Activated T-cell treated with anti-CD3 and anti-CD28 coated beads, Interleukin-2, amount 50 U/mL, for 24 hours (primary cell): ENCODE measurements at regions not wholly inside any gene's neighbourhood (a gene's known extent, or its start where the extent isn't known, plus 50 kb on each side); places are given as distances from the start of the nearest gene placed in this dataset.
"Not testable (repeated sequence)": the region's sequence is repeated elsewhere in the genome, so short reads cannot be mapped to it uniquely, and the experiment has no call there.

Experiments used
- DNase-seq: peaks from one replicate; pipeline ENCODE4 v3.0.0-alpha.2; 2020
- H3K27ac Mint-ChIP-seq: 2 replicates; pipeline ENCODE4 v1.8.0; 2020; ENCODE audit warnings: mild to moderate bottlenecking, mixed read lengths
- H3K27me3 Mint-ChIP-seq: 2 replicates; pipeline ENCODE4 v1.8.0; 2020; ENCODE audit warnings: mixed read lengths
- H3K36me3 Mint-ChIP-seq: 2 replicates; pipeline ENCODE4 v1.8.0; 2020; ENCODE audit warnings: low read depth, mixed read lengths
- H3K4me1 Mint-ChIP-seq: 2 replicates; pipeline ENCODE4 v1.8.0; 2020; ENCODE audit warnings: low read depth, mixed read lengths
- H3K4me3 Mint-ChIP-seq: 2 replicates; pipeline ENCODE4 v1.8.0; 2020; ENCODE audit warnings: mild to moderate bottlenecking, moderate library complexity, mixed read lengths
- H3K9me3 Mint-ChIP-seq: 2 replicates; pipeline ENCODE4 v1.8.0; 2020; ENCODE audit warnings: mixed read lengths

- H3K4me1 Mint-ChIP-seq, H3K9me3 Mint-ChIP-seq, H3K27ac Mint-ChIP-seq, DNase-seq, H3K4me3 Mint-ChIP-seq, H3K27me3 Mint-ChIP-seq: not testable (repeated sequence)
- peaks cover 14% of the 10 kb centered on the region for H3K36me3 Mint-ChIP-seq
These were observed 101.0 kb upstream of the FBXO28 start for GRCh38 chr1:224012807-224013434.

GRCh38 chr1:224012162-224012561 lies 101.7 kb upstream of the FBXO28 start:
- H3K36me3 Mint-ChIP-seq = peaks cover 20% of the 10 kb centered on the region
- H3K4me1 Mint-ChIP-seq, DNase-seq, H3K4me3 Mint-ChIP-seq, H3K27ac Mint-ChIP-seq, H3K9me3 Mint-ChIP-seq, H3K27me3 Mint-ChIP-seq: not testable (repeated sequence)

GRCh38 chr1:224011751-224012150 lies 102.2 kb upstream of the FBXO28 start:
- not testable (repeated sequence) for H3K9me3 Mint-ChIP-seq

GRCh38 chr1:224011153-224011552 lies 102.8 kb upstream of the FBXO28 start:
- not testable (repeated sequence) for H3K9me3 Mint-ChIP-seq, H3K4me1 Mint-ChIP-seq, DNase-seq, H3K27ac Mint-ChIP-seq, H3K27me3 Mint-ChIP-seq, H3K4me3 Mint-ChIP-seq
- H3K36me3 Mint-ChIP-seq = peaks cover 24% of the 10 kb centered on the region

More at GRCh38 chr1:224011751-224012150, 102.2 kb upstream of the FBXO28 start:
- H3K36me3 Mint-ChIP-seq = peaks cover 21% of the 10 kb centered on the region
- H3K4me3 Mint-ChIP-seq, H3K4me1 Mint-ChIP-seq, H3K27ac Mint-ChIP-seq, H3K27me3 Mint-ChIP-seq, DNase-seq: not testable (repeated sequence)

GRCh38 chr1:224005973-224006372 lies 107.9 kb upstream of the FBXO28 start:
- H3K27me3 Mint-ChIP-seq, DNase-seq, H3K4me3 Mint-ChIP-seq, H3K4me1 Mint-ChIP-seq, H3K27ac Mint-ChIP-seq, H3K9me3 Mint-ChIP-seq: not testable (repeated sequence)
- H3K36me3 Mint-ChIP-seq = peaks cover 36% of the 10 kb centered on the region

GRCh38 chr1:224004552-224005315 lies 109.2 kb upstream of the FBXO28 start:
- H3K27me3 Mint-ChIP-seq, H3K4me1 Mint-ChIP-seq, H3K27ac Mint-ChIP-seq, H3K4me3 Mint-ChIP-seq, DNase-seq, H3K9me3 Mint-ChIP-seq: not testable (repeated sequence)
- peaks cover 35% of the 10 kb centered on the region for H3K36me3 Mint-ChIP-seq

- not testable (repeated sequence) for H3K27ac Mint-ChIP-seq, DNase-seq, H3K4me3 Mint-ChIP-seq, H3K4me1 Mint-ChIP-seq, H3K9me3 Mint-ChIP-seq, H3K27me3 Mint-ChIP-seq
- peaks cover 33% of the 10 kb centered on the region for H3K36me3 Mint-ChIP-seq
These were observed 110.0 kb upstream of the FBXO28 start for GRCh38 chr1:224003896-224004295.

GRCh38 chr1:224001757-224002156 lies 112.2 kb upstream of the FBXO28 start:
- H3K4me3 Mint-ChIP-seq, H3K9me3 Mint-ChIP-seq, H3K27ac Mint-ChIP-seq, H3K27me3 Mint-ChIP-seq, DNase-seq: not testable (repeated sequence)
- Mint-ChIP-seq H3K36me3 (peaks cover 24% of the 10 kb centered on the region), H3K4me1 (peaks cover 15% of the 10 kb centered on the region)

GRCh38 chr1:223999761-224000160 lies 114.2 kb upstream of the FBXO28 start:
- H3K36me3 Mint-ChIP-seq = peaks cover 18% of the 10 kb centered on the region
- H3K27ac Mint-ChIP-seq, H3K9me3 Mint-ChIP-seq, H3K27me3 Mint-ChIP-seq, DNase-seq, H3K4me3 Mint-ChIP-seq: not testable (repeated sequence)
- peaks cover 15% of the 10 kb centered on the region for H3K4me1 Mint-ChIP-seq

GRCh38 chr1:223998676-223999455 lies 115.0 kb upstream of the FBXO28 start:
- not testable (repeated sequence) for H3K27ac Mint-ChIP-seq, DNase-seq

GRCh38 chr1:223996376-223996775 lies 117.5 kb upstream of the FBXO28 start:
- Mint-ChIP-seq H3K36me3 (peaks cover 24% of the 10 kb centered on the region), H3K4me1 (peaks cover 16% of the 10 kb centered on the region)

More at GRCh38 chr1:223998676-223999455, 115.0 kb upstream of the FBXO28 start:
- H3K9me3 Mint-ChIP-seq, H3K27me3 Mint-ChIP-seq, H3K4me3 Mint-ChIP-seq: not testable (repeated sequence)
- Mint-ChIP-seq H3K36me3 (peaks cover 12% of the 10 kb centered on the region), H3K4me1 (peaks cover 11% of the 10 kb centered on the region)

GRCh38 chr1:223992456-223993246 lies 121.3 kb upstream of the FBXO28 start:
- not testable (repeated sequence) for H3K4me1 Mint-ChIP-seq, H3K9me3 Mint-ChIP-seq, H3K27me3 Mint-ChIP-seq
- peak; percentile 100 for DNase-seq
- Mint-ChIP-seq H3K4me3 (peak overlapping the region; percentile 93), H3K36me3 (peaks cover 18% of the 10 kb centered on the region), H3K27ac (peak overlapping the region; percentile 98)

More at GRCh38 chr1:223996376-223996775, 117.5 kb upstream of the FBXO28 start:
- H3K4me3 Mint-ChIP-seq, H3K27me3 Mint-ChIP-seq, H3K27ac Mint-ChIP-seq, H3K9me3 Mint-ChIP-seq, DNase-seq: not testable (repeated sequence)

GRCh38 chr1:223991297-223991857 lies 122.5 kb upstream of the FBXO28 start:
- H3K4me3 Mint-ChIP-seq = peak overlapping the region; percentile 93
- peak overlapping the region; percentile 50 for H3K27ac Mint-ChIP-seq
- H3K4me1 Mint-ChIP-seq, H3K27me3 Mint-ChIP-seq, H3K9me3 Mint-ChIP-seq: not testable (repeated sequence)
- DNase-seq = peak; percentile 27
- H3K36me3 Mint-ChIP-seq = peaks cover 18% of the 10 kb centered on the region

GRCh38 chr1:223961985-223962384 lies 116.2 kb upstream of the TP53BP2 start:
- not testable (repeated sequence) for H3K4me3 Mint-ChIP-seq, H3K36me3 Mint-ChIP-seq, H3K27ac Mint-ChIP-seq, H3K9me3 Mint-ChIP-seq, DNase-seq, H3K27me3 Mint-ChIP-seq, H3K4me1 Mint-ChIP-seq
